Fibroblast of mammary gland (primary cell): ENCODE measurements at regions not wholly inside any gene's neighbourhood (a gene's known extent, or its start where the extent isn't known, plus 50 kb on each side); places are given as distances from the start of the nearest gene placed in this dataset.
"Not testable (repeated sequence)": the region's sequence is repeated elsewhere in the genome, so short reads cannot be mapped to it uniquely, and the experiment has no call there.

Experiments used
- DNase-seq: peaks from one replicate; pipeline ENCODE4 v3.0.0-alpha.2; 2010; ENCODE audit warnings: low read depth
- H3K4me3 ChIP-seq: 2 replicates; pipeline ENCODE4 v1.5.1; 2011; ENCODE audit warnings: low read depth, mild to moderate bottlenecking, low read length, moderate library complexity; ENCODE audit not compliant: control insufficient read depth
- CTCF ChIP-seq: conservative IDR thresholded peaks from 2 replicates; pipeline ENCODE4 v1.5.1; 2011; ENCODE audit warnings: low read depth, low read length, inconsistent platforms; ENCODE audit not compliant: control insufficient read depth, insufficient read depth

DNA sequence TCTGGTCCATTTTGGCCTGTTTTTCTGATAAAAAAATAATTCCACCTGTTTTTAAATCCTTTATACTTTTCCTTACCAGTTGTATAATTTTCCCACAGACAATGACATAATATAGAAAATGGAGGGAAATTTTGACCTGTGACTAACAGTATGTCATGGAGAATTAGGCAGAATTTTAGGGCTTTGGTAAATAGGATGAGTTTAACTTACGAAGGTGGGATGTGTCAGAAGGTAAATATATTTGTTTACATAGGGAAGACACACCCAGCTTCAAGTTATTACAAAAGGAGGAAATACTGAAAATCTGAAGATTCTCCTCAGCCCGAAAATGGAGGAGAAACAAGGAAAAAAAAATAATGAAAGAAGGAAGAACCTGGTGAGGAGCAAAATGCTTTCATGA, 64.6 kb upstream of the PPP3CA start:
- TF ChIP-seq CTCF: no peak
- no peak for DNase-seq
- H3K4me3 ChIP-seq: no peak overlapping the region

DNA sequence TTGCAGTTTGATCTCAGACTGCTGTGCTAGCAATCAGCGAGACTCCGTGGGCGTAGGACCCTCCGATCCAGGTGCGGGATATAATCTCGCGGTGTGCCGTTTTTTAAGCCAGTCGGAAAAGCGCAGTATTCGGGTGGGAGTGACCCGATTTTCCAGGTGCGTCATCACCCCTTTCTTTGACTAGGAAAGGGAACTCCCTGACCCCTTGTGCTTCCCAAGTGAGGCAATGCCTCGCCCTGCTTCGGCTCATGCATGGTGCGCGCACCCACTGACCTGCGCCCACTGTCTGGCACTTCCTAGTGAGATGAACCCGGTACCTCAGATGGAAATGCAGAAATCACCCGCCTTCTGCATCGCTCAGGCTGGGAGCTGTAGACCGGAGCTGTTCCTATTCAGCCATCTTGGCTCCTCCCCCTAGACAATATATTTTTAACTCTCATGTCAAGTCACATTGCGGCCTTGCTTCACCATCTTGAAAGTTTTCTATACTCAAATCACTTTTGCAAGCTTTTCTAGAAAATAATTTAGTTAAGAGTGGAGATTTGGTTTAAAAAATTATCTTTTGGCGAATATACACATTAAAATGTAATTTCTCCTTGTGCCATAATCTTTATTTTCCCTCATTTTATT, 64.1 kb upstream of the PPP3CA start:
- DNase-seq, H3K4me3 ChIP-seq: not testable (repeated sequence)

DNA sequence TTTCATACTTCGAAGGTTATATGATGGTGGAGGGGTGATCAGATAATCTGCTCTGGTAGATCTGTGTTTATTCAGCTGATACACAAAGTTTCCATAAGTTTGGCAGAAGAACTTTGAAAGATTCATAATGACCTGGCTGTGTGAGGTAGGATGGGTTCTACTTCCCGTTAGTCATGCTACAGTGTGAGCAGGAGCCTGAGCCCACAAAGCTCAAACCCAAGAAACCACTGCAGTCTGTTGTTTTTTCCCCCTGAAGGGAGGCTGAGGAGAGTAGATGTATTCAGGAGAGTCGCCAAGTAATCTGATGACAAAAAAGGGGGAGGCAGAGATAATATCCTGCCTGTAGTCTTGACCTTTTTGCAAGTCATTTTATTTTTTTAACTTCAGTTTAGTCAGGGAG, 52.8 kb upstream of the PPP3CA start:
- peak; percentile 69 for DNase-seq
- H3K4me3 ChIP-seq: no peak overlapping the region
- TF ChIP-seq CTCF: no peak

DNA sequence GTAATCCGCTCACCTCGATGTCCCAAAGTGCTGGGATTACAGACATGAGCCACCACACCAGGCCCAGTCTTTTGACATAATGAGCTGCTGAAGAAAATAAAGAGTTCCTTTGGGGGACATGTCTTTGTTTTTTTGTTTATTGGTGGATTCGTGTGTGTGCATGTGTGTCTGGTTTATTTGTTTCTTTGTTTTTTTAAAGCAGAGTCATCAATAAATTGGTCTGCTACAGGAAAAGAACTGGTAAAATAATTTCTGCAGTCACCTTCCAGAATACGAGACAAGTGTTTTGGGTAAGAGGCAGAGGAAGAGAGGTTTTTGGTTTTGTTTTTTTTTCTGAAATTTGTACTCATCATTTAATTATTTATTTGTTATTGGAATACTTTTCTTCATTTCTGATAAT, 51.5 kb upstream of the PPP3CA start:
- H3K4me3 ChIP-seq: no peak overlapping the region
- no peak for DNase-seq
- TF ChIP-seq CTCF: no peak
